Peyer's patch (tissue), 4 donors: ENCODE measurements at regions not wholly inside any gene's neighbourhood (a gene's known extent, or its start where the extent isn't known, plus 50 kb on each side); places are given as distances from the start of the nearest gene placed in this dataset.

Experiments
- DNase-seq, 3 donors: peaks; one replicate each; pipeline ENCODE4 v3.0.0-alpha.2; 2017 to 2019
- H3K27ac ChIP-seq, 4 donors: fragments of 200-600 bp; sonication (generic); one replicate each; pipeline ENCODE4 v1.5.1; 2016 to 2019
- H3K27me3 ChIP-seq, 2 donors: fragments of 200-600 bp; sonication (generic); one replicate each; pipeline ENCODE4 v1.5.1; 2019
- H3K36me3 ChIP-seq, 3 donors: fragments of 200-600 bp; sonication (generic); one replicate each; pipeline ENCODE4 v1.5.1; 2016 to 2019
- H3K4me1 ChIP-seq, 4 donors: fragments of 200-600 bp; sonication (generic); one replicate each; pipeline ENCODE4 v1.5.1; 2016 to 2019
- H3K4me3 ChIP-seq, 4 donors: fragments of 200-600 bp; sonication (generic); 1 replicate in 3 of 4; 2 replicates in 1 of 4; pipeline ENCODE4 v1.5.1; 2016 to 2019; ENCODE audit warnings: mild to moderate bottlenecking in 1 of 4
- H3K9me3 ChIP-seq, 4 donors: fragments of 200-600 bp; sonication (generic); one replicate each; pipeline ENCODE4 v1.5.1; 2016 to 2019; ENCODE audit warnings: mild to moderate bottlenecking in 1 of 4
- CTCF ChIP-seq, 6 experiments: fragments of 450-650 bp in 4 of 6; fragments of 200-600 bp in 2 of 6; sonication (generic) in 1 of 6; IDR thresholded peaks; one replicate each; pipeline ENCODE4 v1.5.1; 2017 to 2019; ENCODE audit warnings: antibody characterized with exemption in 6 of 6, mild to moderate bottlenecking in 3 of 6, moderate library complexity in 1 of 6
- POLR2A ChIP-seq, 2 donors: fragments of 450-650 bp; IDR thresholded peaks; one replicate each; pipeline ENCODE4 v1.5.1; 2017; ENCODE audit warnings: antibody characterized with exemption in 2 of 2, mild to moderate bottlenecking in 2 of 2, moderate library complexity in 2 of 2

GRCh38 chr9:80072451-80072850 lies 500.7 kb downstream of the TLE4 start:
- TF ChIP-seq POLR2A (IDR thresholded peaks at IDR 0.05): no peak
- no peak for TF ChIP-seq CTCF (IDR thresholded peaks at IDR 0.05)
- H3K4me3 ChIP-seq: no peak overlapping the region
- no peak for DNase-seq
- H3K36me3 ChIP-seq: no peaks in the 10 kb centered on the region
- no peaks in the 10 kb centered on the region for H3K27me3 ChIP-seq
- no peak overlapping the region for H3K27ac ChIP-seq
- H3K4me1 ChIP-seq: no peaks in the 10 kb centered on the region
- no peaks in the 10 kb centered on the region for H3K9me3 ChIP-seq

- TF ChIP-seq CTCF (IDR thresholded peaks at IDR 0.05) (no peak), POLR2A (IDR thresholded peaks at IDR 0.05) (no peak)
- H3K27ac ChIP-seq: no peak overlapping the region
- no peak for DNase-seq
Measured at GRCh38 chr9:80070071-80070742, 498.4 kb downstream of the TLE4 start.

GRCh38 chr9:80066931-80067330 lies 495.2 kb downstream of the TLE4 start:
- H3K27me3 ChIP-seq: no peaks in the 10 kb centered on the region
- no peak for DNase-seq
- H3K27ac ChIP-seq: no peak overlapping the region
- no peaks in the 10 kb centered on the region for H3K36me3 ChIP-seq
- no peak for TF ChIP-seq CTCF (IDR thresholded peaks at IDR 0.05)
- TF ChIP-seq POLR2A (IDR thresholded peaks at IDR 0.05): no peak
- no peak overlapping the region for H3K4me3 ChIP-seq
- no peaks in the 10 kb centered on the region for H3K4me1 ChIP-seq
- no peaks in the 10 kb centered on the region for H3K9me3 ChIP-seq

More at GRCh38 chr9:80070071-80070742, 498.4 kb downstream of the TLE4 start:
- no peak overlapping the region for H3K4me3 ChIP-seq
- no peaks in the 10 kb centered on the region for H3K36me3 ChIP-seq
- no peaks in the 10 kb centered on the region for H3K9me3 ChIP-seq
- H3K27me3 ChIP-seq: no peaks in the 10 kb centered on the region
- H3K4me1 ChIP-seq: no peaks in the 10 kb centered on the region

- DNase-seq: no peak
- H3K27me3 ChIP-seq: no peaks in the 10 kb centered on the region
- no peak for TF ChIP-seq POLR2A (IDR thresholded peaks at IDR 0.05)
- no peak for TF ChIP-seq CTCF (IDR thresholded peaks at IDR 0.05)
- H3K27ac ChIP-seq: no peak overlapping the region
- no peaks in the 10 kb centered on the region for H3K36me3 ChIP-seq
- no peak overlapping the region for H3K4me3 ChIP-seq
- H3K4me1 ChIP-seq: no peaks in the 10 kb centered on the region
- H3K9me3 ChIP-seq: no peaks in the 10 kb centered on the region
Measured at GRCh38 chr9:80062567-80062966, 490.8 kb downstream of the TLE4 start.

- Histone ChIP-seq H3K36me3 (no peaks in the 10 kb centered on the region), H3K27me3 (no peaks in the 10 kb centered on the region), H3K9me3 (no peaks in the 10 kb centered on the region), H3K27ac (peak overlapping the region in 1 of 4 donors; percentile 52), H3K4me1 (no peaks in the 10 kb centered on the region), H3K4me3 (no peak overlapping the region)
- TF ChIP-seq POLR2A (IDR thresholded peaks at IDR 0.05): no peak
- TF ChIP-seq CTCF (IDR thresholded peaks at IDR 0.05): no peak
- no peak for DNase-seq
Measured at GRCh38 chr9:80061940-80062339, 490.2 kb downstream of the TLE4 start.

- no peaks in the 10 kb centered on the region for H3K27me3 ChIP-seq
- no peak for DNase-seq
- peak overlapping the region in 1 of 4 donors; percentile 52 for H3K27ac ChIP-seq
- H3K4me1 ChIP-seq: no peaks in the 10 kb centered on the region
- no peaks in the 10 kb centered on the region for H3K36me3 ChIP-seq
- TF ChIP-seq CTCF (IDR thresholded peaks at IDR 0.05): no peak
- no peak for TF ChIP-seq POLR2A (IDR thresholded peaks at IDR 0.05)
- H3K4me3 ChIP-seq: no peak overlapping the region
- no peaks in the 10 kb centered on the region for H3K9me3 ChIP-seq
Measured at GRCh38 chr9:80061096-80061495, 489.3 kb downstream of the TLE4 start.
